ENCODE measurements at regions not wholly inside any gene's neighbourhood (a gene's known extent, or its start where the extent isn't known, plus 50 kb on each side); places are given as distances from the start of the nearest gene placed in this dataset.

- TF ChIP-seq POLR2A (IDR thresholded peaks at IDR 0.05) = no peak
- no peak for TF ChIP-seq CTCF (IDR thresholded peaks at IDR 0.05)
Observed at GRCh38 chr2:16223841-16224177, 283.5 kb downstream of the MYCN start.
